ENCODE measurements at regions not wholly inside any gene's neighbourhood (a gene's known extent, or its start where the extent isn't known, plus 50 kb on each side); places are given as distances from the start of the nearest gene placed in this dataset.

DNA sequence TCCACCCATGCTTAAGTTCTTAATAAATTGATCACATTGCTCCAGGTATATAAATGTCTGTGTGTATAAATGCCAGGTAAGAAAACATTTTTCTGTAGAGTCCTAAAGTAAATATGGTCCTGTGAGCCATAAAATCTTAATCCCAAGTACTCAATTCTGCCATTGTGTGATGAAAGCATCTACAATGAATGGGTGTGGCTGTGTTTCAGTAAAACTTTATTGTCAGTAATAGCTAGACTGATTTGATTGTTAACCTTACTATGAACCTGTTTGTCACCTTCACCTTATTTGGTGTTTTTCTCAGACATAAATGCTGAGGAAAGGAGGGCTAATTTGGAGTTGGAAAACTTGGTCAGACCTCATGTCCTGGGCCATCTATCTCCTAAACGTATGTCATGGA is 683.5 kb upstream of the GRM7 start:
- intact Hi-C loops (cut with DNase I), result no loop called here
- Histone ChIP-seq H3K9me3 (no peaks in the 10 kb centered on the region), H3K27me3 (replicated peaks; ENCODE audit: insufficient read depth) (no peaks in the 10 kb centered on the region), H3K4me1 (replicated peaks) (no peaks in the 10 kb centered on the region), H3K36me3 (no peaks in the 10 kb centered on the region), H3K4me3 (no peak overlapping the region), H3K27ac (no peak overlapping the region)
- TF ChIP-seq POLR2A (IDR thresholded peaks at IDR 0.05) (no peak), POLR2AphosphoS5 (IDR thresholded peaks at IDR 0.05) (no peak)
- TF ChIP-seq, protein P1, sequence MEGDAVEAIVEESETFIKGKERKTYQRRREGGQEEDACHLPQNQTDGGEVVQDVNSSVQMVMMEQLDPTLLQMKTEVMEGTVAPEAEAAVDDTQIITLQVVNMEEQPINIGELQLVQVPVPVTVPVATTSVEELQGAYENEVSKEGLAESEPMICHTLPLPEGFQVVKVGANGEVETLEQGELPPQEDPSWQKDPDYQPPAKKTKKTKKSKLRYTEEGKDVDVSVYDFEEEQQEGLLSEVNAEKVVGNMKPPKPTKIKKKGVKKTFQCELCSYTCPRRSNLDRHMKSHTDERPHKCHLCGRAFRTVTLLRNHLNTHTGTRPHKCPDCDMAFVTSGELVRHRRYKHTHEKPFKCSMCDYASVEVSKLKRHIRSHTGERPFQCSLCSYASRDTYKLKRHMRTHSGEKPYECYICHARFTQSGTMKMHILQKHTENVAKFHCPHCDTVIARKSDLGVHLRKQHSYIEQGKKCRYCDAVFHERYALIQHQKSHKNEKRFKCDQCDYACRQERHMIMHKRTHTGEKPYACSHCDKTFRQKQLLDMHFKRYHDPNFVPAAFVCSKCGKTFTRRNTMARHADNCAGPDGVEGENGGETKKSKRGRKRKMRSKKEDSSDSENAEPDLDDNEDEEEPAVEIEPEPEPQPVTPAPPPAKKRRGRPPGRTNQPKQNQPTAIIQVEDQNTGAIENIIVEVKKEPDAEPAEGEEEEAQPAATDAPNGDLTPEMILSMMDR (IDR thresholded peaks at IDR 0.05), result no peak
- no peak for DNase-seq (ENCODE audit: low spot score)
- WGBS, result 77% methylated on average over 1 of the region's 1 CpG

DNA sequence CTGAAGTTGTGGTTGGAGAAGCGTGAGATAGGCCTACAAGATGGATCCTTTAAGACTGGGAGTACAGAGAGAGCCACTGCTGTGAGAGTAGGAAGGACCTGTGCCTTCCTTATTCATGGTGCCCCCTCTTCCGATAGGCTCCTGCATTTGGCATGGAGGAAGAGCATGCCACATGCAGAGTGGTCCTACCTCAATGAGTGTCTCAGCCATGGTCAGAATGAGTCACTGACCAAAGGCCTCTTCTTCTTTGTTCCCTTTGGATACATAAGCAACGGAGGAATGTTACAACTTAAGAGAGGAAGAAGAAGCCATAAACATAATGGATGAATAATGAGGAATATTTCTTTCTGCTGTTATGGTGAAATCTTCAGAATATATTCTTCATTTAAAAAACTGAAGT is 681.2 kb upstream of the GRM7 start:
- intact Hi-C loops (cut with DNase I), result no loop called here

DNA sequence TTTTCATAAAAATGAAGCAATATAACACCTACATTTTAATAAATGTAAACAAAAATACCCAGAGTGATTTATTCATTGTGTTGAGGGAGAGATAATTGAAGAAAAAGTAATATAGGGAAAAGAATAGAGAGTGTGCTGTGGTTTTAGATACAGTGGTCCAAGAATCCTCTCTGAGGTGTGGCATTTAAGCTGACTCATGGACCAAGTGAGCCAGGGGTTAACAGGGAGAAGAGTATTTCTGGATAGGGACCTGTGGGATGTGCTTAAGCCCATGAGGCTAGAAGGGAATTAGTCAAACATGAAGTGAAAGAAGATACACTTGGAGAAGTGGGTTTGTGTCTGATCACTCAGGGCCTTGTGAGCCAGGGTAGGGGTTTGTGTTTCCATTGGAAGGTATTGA is 680.7 kb upstream of the GRM7 start:
- H3K27me3 ChIP-seq (replicated peaks; ENCODE audit: insufficient read depth), result no peaks in the 10 kb centered on the region
- intact Hi-C loops (cut with DNase I), result no loop called here
- H3K4me3 ChIP-seq, result no peak overlapping the region
- H3K36me3 ChIP-seq, result no peaks in the 10 kb centered on the region
- no peaks in the 10 kb centered on the region for H3K9me3 ChIP-seq
- TF ChIP-seq, protein P1 (IDR thresholded peaks at IDR 0.05), result no peak
- no peak for TF ChIP-seq POLR2A (IDR thresholded peaks at IDR 0.05)
- no peak for TF ChIP-seq POLR2AphosphoS5 (IDR thresholded peaks at IDR 0.05)
- no peak for DNase-seq (ENCODE audit: low spot score)
- H3K4me1 ChIP-seq (replicated peaks), result no peaks in the 10 kb centered on the region
- H3K27ac ChIP-seq, result no peak overlapping the region

More for the DNA sequence above, 681.2 kb upstream of the GRM7 start:
- TF ChIP-seq POLR2A (IDR thresholded peaks at IDR 0.05) (no peak), POLR2AphosphoS5 (IDR thresholded peaks at IDR 0.05) (no peak)
- TF ChIP-seq, protein P1 (IDR thresholded peaks at IDR 0.05), result no peak
- H3K4me1 ChIP-seq (replicated peaks), result no peaks in the 10 kb centered on the region
- H3K9me3 ChIP-seq, result no peaks in the 10 kb centered on the region
- no peaks in the 10 kb centered on the region for H3K36me3 ChIP-seq
- no peak overlapping the region for H3K27ac ChIP-seq
- 94% methylated on average over 3 of the region's 3 CpGs for WGBS
- no peak overlapping the region for H3K4me3 ChIP-seq
- no peaks in the 10 kb centered on the region for H3K27me3 ChIP-seq (replicated peaks; ENCODE audit: insufficient read depth)
- DNase-seq (ENCODE audit: low spot score), result no peak

DNA sequence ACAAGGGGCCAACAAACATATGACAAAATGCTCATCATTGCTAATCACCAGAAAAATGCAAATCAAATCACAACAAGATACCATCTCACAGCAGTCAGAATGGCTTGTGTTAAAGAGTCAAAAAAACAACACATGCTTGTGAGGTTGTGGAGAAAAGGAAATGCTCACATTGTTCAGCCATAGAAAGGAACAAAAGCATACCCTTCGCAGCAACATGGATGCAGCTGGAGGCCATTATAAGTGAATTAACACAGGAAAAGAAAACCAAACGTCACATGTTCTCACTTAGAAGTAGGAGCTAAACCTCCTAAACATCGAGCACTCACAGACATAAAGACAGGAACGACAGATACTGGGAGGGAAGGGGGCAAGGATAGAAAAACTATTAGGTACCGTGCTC is 678.4 kb upstream of the GRM7 start:
- no peak overlapping the region for H3K27ac ChIP-seq
- no peaks in the 10 kb centered on the region for H3K9me3 ChIP-seq
- intact Hi-C loops (cut with DNase I), result no loop called here
- no peaks in the 10 kb centered on the region for H3K4me1 ChIP-seq (replicated peaks)
- TF ChIP-seq POLR2A (IDR thresholded peaks at IDR 0.05), result no peak
- TF ChIP-seq POLR2AphosphoS5 (IDR thresholded peaks at IDR 0.05), result no peak
- TF ChIP-seq, protein P1 (IDR thresholded peaks at IDR 0.05), result no peak
- no peaks in the 10 kb centered on the region for H3K36me3 ChIP-seq
- no peaks in the 10 kb centered on the region for H3K27me3 ChIP-seq (replicated peaks; ENCODE audit: insufficient read depth)
- no peak overlapping the region for H3K4me3 ChIP-seq
- no peak for DNase-seq (ENCODE audit: low spot score)
- WGBS, result 25% methylated on average over 5 of the region's 5 CpGs

DNA sequence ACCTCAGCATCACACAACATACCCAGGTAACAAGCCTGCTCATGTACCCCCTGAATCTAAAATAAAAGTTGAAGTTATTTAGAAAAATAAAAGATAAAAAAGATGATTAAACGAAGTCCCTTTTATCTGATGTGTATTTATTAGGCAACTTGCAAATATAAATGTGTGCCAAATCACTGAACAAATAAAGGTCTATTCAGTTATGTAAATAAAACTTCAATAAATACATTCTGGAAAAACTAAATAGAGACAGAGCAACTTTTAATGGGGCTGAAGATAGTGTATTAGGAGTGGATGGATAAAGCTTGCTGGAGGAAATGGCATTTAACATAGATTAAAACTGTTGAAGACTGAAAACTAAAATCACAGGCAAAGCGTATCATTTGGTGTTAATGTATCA is 678.0 kb upstream of the GRM7 start:
- Histone ChIP-seq H3K36me3 (no peaks in the 10 kb centered on the region), H3K27ac (no peak overlapping the region), H3K27me3 (replicated peaks; ENCODE audit: insufficient read depth) (no peaks in the 10 kb centered on the region), H3K4me1 (replicated peaks) (no peaks in the 10 kb centered on the region), H3K4me3 (no peak overlapping the region), H3K9me3 (no peaks in the 10 kb centered on the region)
- 28% methylated on average over 2 of the region's 2 CpGs for WGBS
- no peak for DNase-seq (ENCODE audit: low spot score)
- TF ChIP-seq, protein P1 (IDR thresholded peaks at IDR 0.05), result no peak
- no peak for TF ChIP-seq POLR2A (IDR thresholded peaks at IDR 0.05)
- no peak for TF ChIP-seq POLR2AphosphoS5 (IDR thresholded peaks at IDR 0.05)
- intact Hi-C loops (cut with DNase I), result no loop called here

Measured in prostate gland (tissue), 2 donors.